NCI-H526 treated with DMSO at 0.1 percent for 48 hours (cell line): ENCODE measurements at regions not wholly inside any gene's neighbourhood (a gene's known extent, or its start where the extent isn't known, plus 50 kb on each side); places are given as distances from the start of the nearest gene placed in this dataset.

Experiments used
- DNase-seq: peaks from one replicate; lab custom pipeline; 2025; lab: John Stamatoyannopoulos, UW

- no peak for DNase-seq
Measured at GRCh38 chr1:4380564-4381168, 273.7 kb upstream of the AJAP1 start.

DNA sequence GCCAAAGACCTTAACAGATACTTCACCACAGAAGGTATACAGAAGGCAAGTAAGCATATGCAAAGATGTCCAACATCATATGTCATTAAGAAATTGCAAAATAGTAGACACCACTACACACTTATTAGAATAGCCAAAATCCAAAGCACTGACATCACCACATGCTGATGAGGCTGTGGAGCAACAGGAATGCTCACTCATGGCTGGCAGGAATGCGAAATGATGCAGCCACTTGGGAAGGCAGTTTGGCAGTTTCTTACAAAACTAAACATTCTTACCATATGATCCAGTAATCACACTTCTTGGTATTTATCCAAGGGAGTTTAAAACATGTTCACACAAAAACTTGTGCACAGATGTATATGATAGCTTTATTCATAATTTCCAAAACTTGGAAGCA, 261.2 kb upstream of the AJAP1 start:
- no peak for DNase-seq

DNA sequence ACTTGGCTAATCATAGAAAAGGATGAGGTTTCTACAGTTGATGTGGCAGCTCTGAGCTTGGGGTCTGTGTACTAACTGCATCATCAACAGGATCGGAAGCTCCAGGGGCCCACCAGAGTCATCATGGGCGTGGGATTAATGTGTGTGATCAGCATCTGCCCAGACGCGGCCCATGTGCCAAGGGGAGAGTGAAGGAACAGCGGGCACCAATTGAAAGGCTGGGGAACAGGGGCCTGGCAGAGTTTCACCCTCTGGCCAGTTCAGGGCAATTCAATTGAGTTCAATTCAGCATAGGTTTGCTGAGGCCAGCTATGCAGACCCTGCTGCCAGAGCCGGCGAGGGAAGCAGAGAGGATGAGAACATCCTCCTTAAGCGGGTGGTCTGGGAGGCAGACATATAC, 260.0 kb upstream of the AJAP1 start:
- DNase-seq: no peak

GRCh38 chr1:4395158-4395557, 259.3 kb upstream of the AJAP1 start:
- no peak for DNase-seq

DNA sequence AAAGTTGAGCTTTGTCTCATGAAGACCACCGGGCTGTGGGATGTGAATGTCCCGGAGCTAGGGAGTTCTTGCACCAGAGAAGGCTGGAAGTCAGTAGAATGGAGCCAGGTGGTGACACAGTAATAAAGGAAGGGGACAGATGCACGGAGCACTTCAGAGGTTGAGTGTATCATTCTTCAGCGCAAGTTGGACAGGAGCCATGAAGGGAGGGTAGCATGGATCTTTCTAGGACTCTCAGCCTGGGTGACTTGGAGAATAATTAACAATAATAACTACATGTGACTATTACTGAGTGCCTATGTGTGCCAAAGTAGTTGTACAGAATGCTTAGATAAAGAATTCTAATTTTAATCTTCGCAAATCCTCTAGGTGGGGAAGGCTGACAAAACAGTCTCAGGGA, 258.7 kb upstream of the AJAP1 start:
- DNase-seq: no peak

DNA sequence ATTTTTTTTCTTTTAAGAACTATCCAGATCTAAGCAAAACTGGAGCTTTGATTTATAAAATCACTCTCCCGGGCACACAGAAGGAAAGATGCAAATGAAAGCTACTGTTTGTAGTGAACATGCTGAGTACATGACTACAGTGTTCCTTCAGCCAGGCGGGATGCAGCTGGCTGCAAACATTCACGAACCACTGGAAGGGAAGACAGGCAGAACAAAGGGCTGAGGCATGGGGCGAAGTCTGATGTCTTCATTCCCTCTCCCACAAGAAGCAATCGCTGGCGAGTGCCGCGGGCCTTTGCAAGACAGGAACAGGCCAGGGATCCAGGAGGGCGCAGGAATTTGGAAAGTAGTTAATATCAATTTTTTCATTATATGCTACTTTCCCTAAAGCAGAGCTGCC, 257.9 kb upstream of the AJAP1 start:
- DNase-seq: no peak

DNA sequence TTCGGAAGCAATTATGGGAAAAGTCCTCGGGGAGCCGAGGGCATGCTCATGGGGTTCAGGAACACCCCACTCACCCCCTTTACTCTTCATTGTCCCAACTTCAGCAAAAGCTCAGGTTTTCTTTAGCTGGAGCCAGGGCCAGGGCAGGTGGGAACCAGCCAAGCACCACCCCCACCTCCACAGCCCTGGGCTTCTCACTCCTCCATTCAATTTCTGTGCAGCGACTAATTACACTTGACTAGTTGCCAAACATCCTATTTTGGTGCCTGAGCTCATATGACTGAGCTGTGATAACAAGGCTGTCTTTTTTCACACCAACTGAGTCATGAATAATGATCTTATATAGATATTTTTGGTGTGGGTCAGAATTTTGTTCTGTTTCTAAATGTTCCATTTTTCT, 257.2 kb upstream of the AJAP1 start:
- DNase-seq: no peak

GRCh38 chr1:4402032-4402431, 252.4 kb upstream of the AJAP1 start:
- no peak for DNase-seq

GRCh38 chr1:4404854-4405590, 249.4 kb upstream of the AJAP1 start:
- DNase-seq: peak; percentile 11

GRCh38 chr1:4407851-4408250, 246.6 kb upstream of the AJAP1 start:
- DNase-seq: no peak

DNA sequence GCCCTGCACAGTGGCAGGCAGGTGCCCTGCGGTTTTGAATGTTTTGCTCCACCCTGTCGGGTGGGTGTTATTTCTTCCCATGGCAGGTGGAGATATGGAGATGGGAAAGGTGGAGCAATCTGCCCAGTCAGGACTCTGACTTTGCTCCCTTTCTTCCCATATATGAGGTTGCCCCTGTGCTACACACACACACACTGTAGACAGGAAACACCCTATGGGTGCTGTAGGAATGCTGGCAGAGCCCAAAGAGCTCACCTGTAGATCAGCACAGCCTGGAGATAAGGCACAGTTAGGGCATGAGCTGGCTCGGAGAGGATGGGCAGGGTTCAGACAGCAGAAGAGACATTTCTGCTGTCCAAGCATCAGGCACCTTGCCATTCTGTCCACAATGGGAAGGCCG, 246.0 kb upstream of the AJAP1 start:
- no peak for DNase-seq

GRCh38 chr1:4411862-4412261, 242.5 kb upstream of the AJAP1 start:
- no peak for DNase-seq

- DNase-seq: no peak
Measured at GRCh38 chr1:4415476-4415875, 238.9 kb upstream of the AJAP1 start.

DNA sequence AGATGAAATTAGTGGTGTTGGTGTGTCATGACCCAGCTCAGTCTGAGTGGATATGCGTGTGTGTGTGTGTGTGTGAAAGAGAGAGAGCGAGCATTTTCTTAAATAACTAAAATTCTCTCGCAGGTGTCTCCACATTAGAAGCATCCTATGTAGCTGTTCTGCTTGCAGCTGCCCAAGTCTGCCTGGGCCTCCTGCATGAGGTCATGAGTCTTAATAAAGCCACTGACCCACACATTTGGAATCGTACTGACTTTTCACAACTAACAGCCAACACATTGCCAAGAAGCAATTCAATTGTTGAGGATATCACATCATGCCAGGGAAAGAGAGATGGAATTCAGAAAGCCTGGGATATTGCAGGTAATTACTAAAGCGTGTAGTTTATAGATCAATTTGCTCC, 238.2 kb upstream of the AJAP1 start:
- DNase-seq: no peak

- DNase-seq: no peak
Measured at GRCh38 chr1:4418021-4418420, 236.4 kb upstream of the AJAP1 start.

DNA sequence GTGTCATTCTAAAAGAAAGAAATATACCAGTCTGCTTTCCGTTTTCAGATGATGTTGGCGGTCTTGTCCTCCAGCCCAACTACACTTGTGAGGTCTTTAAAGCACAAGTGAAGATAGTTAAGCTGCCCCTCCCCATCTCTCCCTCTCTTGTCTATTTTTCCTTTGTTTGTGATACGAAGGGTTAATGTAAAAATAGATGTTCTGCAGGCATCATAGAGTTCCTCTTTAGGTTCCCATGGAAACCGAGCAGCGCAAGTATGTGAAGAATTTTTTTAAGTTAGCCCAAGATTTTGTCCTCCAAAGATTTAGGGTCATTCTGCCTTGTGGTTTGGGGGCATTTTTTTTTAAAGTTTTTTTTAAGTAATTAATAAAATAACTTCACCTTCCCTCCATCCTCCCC, 232.4 kb upstream of the AJAP1 start:
- DNase-seq: no peak

DNA sequence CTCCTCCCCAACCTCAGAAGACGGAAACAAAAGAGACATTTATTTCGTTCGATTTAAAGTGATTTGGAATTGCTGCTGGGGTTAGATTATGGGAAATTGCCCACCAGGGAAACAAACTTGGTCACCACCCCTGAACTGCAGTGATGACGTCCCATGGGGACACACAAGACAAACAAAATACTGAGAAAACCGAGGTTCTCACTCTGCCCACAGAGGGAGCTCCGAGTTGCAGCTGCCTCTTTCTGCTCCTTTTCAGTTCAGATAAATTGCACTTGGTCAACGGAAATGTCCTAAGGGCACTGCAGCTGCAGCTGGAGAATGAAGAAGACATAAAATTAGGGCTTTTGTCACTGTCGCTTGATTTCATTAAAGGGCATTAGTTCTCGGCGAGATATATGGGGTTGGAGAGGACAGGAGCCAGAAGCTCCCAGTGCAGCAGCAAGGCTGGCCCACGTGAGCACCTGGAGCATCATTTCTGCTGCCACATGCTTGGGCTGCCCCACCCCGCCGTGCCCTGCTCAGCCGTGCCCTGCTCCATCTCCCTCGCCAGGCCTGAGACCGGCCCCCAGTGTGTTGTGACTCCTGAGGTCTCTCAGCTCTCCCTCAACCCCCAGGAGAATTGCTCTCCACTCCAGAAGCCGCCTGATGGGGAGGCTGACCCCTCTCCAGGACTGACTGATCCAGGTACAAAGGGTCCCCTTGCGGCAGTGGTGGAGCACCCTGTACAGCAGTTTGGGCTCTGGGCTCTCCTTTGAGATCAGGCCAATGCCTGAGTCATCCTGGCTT, 231.7 kb upstream of the AJAP1 start:
- no peak for DNase-seq

DNA sequence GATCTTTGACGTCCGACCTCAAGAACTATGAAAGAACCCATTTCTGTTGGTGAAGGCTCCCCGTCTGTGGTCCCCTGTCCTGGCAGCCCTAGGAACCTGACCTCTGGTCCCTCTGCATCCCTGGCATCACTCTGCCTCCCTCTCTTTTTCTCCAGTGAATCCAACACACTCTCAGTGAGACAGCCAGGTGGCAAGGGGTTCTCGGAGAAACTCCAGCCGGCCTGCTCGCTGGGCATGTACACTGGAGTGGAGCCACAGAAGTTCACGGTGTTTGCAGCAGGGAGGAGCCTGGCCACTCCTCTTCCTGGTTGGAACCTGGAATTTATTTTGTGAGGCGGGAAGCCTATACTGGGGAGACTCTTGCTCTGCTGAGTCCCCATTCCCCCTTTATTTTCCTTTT, 230.2 kb upstream of the AJAP1 start:
- DNase-seq: no peak

- no peak for DNase-seq
Measured at GRCh38 chr1:4424766-4425165, 229.6 kb upstream of the AJAP1 start.

- no peak for DNase-seq
Measured at GRCh38 chr1:4425892-4426291, 228.5 kb upstream of the AJAP1 start.

GRCh38 chr1:4428711-4429110, 225.7 kb upstream of the AJAP1 start:
- DNase-seq: no peak

GRCh38 chr1:4430406-4431365, 223.7 kb upstream of the AJAP1 start:
- no peak for DNase-seq
